22Rv1 (cell line): ENCODE measurements at regions not wholly inside any gene's neighbourhood (a gene's known extent, or its start where the extent isn't known, plus 50 kb on each side); places are given as distances from the start of the nearest gene placed in this dataset.

Experiments used
- H3K27ac ChIP-seq: fragments of 450-650 bp; 2 replicates; pipeline ENCODE4 v1.5.1; 2017
- ZFX ChIP-seq: fragments of 450-650 bp; IDR thresholded peaks from 2 replicates; pipeline ENCODE4 v1.6.1; 2017; ENCODE audit warnings: antibody characterized with exemption, borderline replicate concordance
- TF ChIP-seq, protein P1 (sequence below): fragments of 450-650 bp; IDR thresholded peaks from 2 replicates; pipeline ENCODE4 v1.5.1; 2017; ENCODE audit warnings: mild to moderate bottlenecking

GRCh38 chr17:71287071-71287823, 833.6 kb upstream of the SOX9 start:
- no peak for TF ChIP-seq ZFX
- TF ChIP-seq, protein P1, sequence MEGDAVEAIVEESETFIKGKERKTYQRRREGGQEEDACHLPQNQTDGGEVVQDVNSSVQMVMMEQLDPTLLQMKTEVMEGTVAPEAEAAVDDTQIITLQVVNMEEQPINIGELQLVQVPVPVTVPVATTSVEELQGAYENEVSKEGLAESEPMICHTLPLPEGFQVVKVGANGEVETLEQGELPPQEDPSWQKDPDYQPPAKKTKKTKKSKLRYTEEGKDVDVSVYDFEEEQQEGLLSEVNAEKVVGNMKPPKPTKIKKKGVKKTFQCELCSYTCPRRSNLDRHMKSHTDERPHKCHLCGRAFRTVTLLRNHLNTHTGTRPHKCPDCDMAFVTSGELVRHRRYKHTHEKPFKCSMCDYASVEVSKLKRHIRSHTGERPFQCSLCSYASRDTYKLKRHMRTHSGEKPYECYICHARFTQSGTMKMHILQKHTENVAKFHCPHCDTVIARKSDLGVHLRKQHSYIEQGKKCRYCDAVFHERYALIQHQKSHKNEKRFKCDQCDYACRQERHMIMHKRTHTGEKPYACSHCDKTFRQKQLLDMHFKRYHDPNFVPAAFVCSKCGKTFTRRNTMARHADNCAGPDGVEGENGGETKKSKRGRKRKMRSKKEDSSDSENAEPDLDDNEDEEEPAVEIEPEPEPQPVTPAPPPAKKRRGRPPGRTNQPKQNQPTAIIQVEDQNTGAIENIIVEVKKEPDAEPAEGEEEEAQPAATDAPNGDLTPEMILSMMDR, result no peak
- H3K27ac ChIP-seq, result no peak overlapping the region

DNA sequence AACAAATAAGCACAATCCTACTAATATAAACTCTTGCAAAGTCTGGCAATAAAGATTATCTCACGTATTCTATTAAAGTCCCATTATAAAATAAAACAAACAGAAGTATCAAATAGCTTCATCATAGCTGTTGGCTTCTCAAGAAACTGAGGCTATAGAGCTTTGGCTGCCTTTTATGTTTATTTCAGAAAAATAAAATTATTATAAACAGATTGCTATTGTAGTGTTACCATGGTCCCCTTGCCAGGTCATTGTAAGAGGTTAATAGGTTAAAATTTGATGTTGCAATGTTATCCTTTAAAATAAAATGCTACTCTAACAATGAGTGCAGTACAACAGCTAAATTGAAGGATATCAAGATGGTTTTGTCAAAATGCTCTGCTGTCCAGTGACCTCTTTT, 828.8 kb upstream of the SOX9 start:
- TF ChIP-seq, protein P1, result no peak
- TF ChIP-seq ZFX, result no peak
- no peak overlapping the region for H3K27ac ChIP-seq

DNA sequence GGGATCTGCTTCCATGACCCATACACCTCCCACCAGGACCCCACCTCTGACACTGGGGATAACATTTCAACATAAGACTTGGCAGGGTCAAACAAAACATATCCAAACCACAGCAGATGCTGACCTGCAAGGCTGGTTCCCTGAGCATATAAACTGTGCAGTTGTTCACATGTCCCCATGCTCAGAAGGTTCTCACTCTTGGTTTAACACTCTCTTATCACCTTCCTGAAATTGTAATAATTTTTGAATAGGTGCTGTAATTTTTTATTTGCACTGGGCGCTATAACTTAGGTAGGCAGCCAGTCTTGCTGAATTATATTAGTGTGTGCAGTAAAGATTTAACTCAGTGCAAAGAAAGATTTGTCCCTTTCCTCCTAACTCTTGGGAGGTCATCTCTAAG, 824.8 kb upstream of the SOX9 start:
- H3K27ac ChIP-seq, result no peak overlapping the region
- TF ChIP-seq ZFX, result no peak
- TF ChIP-seq, protein P1, result no peak

DNA sequence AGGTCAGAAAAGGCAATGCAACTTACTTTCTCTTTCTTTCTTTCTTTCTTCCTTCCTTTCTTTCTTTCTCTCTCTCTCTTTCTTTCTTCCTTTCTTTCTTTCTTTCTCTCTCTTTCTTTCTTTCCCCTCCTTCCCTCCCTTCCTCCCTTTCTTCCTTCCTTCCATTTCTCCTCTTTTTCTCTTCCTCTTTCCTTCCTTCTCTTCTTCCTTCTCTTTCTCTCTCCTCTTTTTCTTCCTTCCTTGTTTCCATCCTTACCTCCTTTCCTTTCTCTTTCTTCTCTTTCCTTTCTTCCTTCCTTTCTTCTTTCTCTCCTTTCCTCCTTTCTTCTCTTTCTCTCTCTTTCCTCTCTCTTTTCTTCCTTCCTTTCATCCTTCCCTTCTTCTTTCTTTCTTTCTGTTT, 819.8 kb upstream of the SOX9 start:
- no peak for TF ChIP-seq ZFX
- TF ChIP-seq, protein P1, result no peak
- H3K27ac ChIP-seq, result no peak overlapping the region

DNA sequence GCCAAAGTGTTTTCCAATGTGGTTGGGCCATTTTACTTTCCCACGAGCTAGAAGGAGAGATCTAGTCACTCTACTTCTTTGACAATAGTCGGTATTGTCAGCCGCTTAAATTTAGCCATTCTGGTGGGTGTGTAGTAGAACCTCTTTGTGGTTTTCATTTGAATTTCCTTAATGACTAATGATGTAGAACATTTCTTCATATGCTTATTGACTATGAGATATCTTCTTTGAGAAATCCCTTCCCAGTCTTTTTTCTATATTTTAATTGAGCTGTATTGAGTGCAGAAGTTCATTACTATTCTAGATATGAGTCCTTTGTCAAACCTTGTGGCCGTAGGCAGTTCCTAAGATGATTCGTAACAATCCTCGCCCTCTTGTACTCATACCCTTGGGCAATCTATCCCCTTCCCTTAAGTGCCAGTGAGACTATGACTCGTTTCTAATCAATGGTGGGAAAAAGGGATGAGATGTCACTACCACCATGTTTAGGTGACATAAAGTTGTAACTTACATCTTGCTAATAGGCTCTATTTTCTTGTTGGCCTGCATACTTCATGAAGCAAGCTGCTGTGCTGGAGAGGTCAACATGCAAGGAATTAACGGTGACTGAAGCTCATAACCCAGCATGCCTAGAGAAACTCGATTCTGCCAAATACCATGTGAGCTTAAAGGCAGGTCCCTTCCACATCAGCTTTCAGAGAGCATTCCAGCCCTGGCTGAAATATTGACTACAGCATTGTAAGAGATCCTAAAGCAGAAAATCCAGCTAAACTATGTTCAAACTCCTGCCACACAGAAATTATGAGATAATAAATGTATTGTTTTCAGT, 817.9 kb upstream of the SOX9 start:
- no peak overlapping the region for H3K27ac ChIP-seq
- TF ChIP-seq, protein P1, result no peak
- no peak for TF ChIP-seq ZFX

DNA sequence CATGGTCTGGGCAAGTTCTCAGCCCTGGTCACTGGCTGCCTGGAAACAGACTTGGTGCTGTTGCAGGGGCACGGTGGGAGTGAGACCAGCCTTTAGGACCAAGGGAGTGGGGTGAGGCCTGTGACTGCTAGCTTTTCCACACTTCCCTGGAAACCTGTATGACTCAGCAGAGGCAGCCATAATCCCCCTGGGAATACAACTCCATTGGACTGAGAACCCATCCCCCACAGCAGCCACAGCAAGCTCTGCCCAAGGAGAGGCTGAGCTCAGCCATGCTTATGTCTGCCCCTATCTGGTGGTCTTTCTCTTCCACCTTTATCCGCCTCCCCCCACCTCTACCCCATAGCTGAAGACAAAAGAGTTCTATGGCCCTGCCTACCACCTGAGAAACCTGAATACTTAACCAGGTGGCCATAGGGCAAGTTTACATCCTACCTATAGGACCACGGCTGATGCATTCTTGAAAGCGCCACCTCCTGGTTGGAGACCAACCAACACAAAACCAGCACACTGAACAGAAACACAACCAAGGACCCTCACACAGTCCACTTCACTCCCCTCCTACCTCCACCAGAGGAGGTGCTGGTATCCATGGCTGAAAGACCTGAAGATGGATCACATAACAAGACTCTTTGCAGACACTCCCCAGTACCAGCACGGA, 816.2 kb upstream of the SOX9 start:
- TF ChIP-seq, protein P1, result peak; percentile 19; the same call in 1 of the 2 replicates
- TF ChIP-seq ZFX, result no peak
- no peak overlapping the region for H3K27ac ChIP-seq
